Inferior parietal cortex (tissue), 1 donor: ENCODE measurements at regions not wholly inside any gene's neighbourhood (a gene's known extent, or its start where the extent isn't known, plus 50 kb on each side); places are given as distances from the start of the nearest gene placed in this dataset.
"Not testable (repeated sequence)": the region's sequence is repeated elsewhere in the genome, so short reads cannot be mapped to it uniquely, and the experiment has no call there.

Experiments used
- DNase-seq: peaks from one replicate; pipeline ENCODE4 v3.0.0-alpha.2; 2016; ENCODE audit errors: extremely low spot score

DNA sequence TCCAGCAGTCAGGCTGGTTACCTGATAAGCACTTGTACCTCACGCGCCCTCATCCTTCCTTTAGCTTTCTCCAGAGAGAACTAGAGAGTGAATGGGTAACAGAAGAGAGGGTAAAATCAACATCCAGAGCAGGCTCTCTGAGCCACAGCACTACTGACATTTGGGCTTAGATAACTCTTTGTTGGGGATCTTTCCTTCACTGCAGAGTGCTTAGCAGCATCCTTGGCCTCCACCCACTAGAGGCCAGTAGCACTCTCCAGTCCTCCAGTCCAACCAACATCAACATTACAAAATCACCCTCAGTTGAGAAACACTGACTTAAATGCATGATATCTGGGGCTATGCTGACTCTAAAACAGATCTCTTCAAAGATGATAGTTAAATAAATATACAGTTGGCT lies 220.7 kb downstream of the TACR3 start:
- peak; percentile 4 for DNase-seq

DNA sequence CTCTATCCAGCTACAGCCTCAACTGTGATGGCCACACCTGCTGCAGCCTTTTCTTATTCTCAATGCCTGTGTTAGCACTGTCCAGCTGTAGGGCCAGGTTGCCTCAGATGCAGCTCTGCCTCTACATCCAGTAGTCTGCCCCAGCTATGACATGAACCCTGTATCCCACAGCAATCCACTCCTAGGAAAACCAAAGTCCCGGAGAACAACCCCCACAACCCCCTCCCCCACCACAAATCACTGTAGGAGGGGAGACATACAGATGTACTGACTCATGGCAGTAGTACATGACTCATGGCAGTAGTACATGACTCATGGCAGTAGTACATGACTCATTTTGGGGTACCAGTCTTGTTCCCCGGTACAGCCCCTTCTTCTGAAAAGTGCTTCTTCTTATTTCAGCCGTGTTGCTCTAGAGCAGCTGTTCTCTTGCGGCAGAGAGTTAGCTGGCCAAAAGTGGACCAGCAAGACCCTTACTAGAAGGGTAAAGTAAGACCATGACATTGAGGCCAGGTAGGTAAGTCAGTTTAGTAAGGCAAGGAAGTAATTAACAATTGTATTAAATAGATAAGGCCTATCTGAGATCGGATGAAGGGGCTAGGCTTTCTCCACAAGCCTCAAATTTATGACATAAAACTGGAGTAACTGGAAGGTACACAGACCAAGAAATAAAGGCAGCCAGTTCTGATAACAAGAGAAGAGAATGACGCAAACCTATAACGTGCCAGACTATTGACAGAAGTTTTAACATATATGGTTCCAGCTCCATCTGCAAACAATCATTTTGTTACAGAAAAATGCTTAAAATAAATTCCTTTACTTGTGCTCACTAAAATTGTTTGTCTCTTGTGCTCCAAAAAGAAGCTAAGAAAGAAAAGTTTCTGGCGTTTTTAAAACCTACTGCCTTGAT lies 221.4 kb downstream of the TACR3 start:
- peak; percentile 5 for DNase-seq

GRCh38 chr4:103497692-103498091 lies 222.1 kb downstream of the TACR3 start:
- DNase-seq, result no peak

GRCh38 chr4:103496800-103497199 lies 223.0 kb downstream of the TACR3 start:
- no peak for DNase-seq

DNA sequence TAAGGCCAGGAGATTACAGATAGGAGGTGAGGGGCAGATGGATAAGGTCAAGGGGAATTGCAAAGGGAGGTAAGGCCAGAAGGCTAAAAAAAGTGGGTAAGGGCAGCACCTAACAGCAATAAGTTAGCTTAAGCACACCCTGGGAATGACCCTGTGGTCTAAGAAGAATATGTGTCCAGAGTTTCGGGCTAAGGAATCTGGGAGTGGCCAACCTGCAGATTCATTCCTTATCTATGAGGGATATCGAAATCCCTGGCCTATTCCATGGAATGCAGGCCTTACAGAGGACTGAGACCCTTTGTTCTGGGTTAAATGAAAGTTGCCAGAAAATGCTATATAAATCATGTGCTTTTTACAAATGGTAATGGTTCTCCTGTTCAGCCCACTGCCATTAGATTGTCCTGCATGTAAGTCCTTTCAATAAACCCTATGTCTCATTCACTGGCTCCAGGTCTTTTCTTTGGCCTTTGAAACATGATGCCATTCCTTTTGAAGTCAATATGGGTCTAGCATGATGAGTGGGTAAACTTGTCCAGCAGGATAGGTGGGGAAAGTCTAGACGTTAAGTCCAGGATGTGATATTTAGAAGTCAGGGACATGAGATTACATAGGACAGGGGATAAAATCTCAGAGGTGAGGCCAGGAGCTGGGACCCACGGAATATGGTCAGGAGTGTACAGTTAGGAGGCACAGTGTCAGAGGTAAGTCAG lies 226.2 kb downstream of the TACR3 start:
- no peak for DNase-seq

GRCh38 chr4:103485296-103485695 lies 234.5 kb downstream of the TACR3 start:
- not testable (repeated sequence) for DNase-seq

DNA sequence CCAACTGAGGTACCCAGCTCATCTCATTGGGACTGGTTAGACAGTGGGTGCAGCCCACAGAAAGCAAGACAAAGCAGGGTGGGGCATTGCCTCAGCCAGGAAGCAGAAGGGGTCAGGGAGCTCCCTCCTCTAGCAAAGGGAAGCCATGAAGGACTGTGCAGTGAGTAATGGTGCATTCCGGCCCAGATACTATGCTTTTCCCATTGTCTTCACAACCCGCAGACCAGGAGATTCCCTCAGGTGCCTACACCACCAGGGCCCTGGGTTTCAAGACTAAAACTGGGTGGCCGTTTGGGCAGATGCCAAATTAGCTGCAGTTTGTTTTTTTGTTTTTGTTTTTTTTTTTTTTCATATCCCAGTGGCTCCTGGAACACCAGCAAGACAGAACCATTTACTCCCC lies 235.3 kb downstream of the TACR3 start:
- no peak for DNase-seq

- no peak for DNase-seq
These were observed 236.9 kb downstream of the TACR3 start for GRCh38 chr4:103482893-103483292.

DNA sequence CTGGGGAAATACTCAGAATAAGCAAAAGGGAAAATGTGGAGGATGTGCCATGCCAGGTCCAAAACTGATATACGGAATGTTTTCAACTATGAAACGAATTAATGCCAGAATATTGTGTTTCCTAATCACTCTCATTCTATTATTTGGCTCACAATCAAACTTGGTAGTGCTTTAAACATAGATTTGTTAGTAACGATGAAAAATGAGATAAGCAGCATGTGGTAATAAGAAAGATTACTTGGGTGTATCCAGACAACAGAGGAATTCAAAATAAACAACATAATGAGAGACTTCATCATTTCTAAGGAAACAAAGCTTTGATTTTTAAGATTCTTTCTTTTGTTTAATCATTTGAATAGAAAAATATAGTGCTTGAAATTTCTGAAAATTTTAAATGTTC lies 237.3 kb downstream of the TACR3 start:
- DNase-seq, result no peak

DNA sequence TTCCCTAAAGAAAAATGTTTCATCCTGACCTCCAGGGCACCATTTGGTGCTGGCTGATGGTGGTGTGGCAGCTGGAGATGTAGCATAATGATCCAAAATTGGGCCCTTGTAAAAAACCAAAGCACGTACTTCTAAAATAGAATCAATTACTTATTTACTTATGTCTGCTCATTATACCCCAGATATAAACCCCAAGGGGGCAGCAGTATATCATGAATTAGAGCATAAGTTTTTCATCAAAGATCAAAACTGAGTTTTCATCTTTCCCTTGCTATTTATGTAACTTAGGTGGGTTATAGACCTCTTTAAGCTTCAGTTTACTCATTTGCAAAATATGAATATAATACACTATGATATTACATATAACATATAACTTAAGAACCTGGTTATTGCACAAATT lies 241.1 kb downstream of the TACR3 start:
- no peak for DNase-seq

GRCh38 chr4:103478210-103478609 lies 241.6 kb downstream of the TACR3 start:
- DNase-seq, result no peak

GRCh38 chr4:103457566-103457965 lies 259.4 kb upstream of the CENPE start:
- no peak for DNase-seq

- DNase-seq, result no peak
These were observed 253.2 kb upstream of the CENPE start for GRCh38 chr4:103451341-103451740.

GRCh38 chr4:103450693-103451092 lies 252.6 kb upstream of the CENPE start:
- DNase-seq, result no peak

GRCh38 chr4:103449296-103450023 lies 251.3 kb upstream of the CENPE start:
- DNase-seq, result no peak

GRCh38 chr4:103445377-103445776 lies 247.2 kb upstream of the CENPE start:
- DNase-seq, result no peak

DNA sequence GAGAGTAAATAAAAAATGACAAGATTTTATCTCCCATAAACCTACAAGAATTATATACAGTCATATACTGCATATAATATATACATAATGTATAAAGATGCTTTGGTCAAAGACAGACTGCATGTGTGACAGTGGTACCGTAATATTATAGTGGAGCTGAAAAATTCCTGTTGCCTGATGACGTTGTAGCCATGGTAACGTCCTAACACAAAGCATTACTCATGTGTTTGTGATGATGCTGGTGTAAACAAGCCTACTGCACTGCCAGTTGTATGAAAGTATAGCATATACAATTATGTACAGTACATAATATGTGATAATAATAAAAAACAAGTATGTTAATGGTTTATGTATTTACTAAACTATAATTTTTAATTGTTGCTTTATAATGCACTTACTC lies 245.2 kb upstream of the CENPE start:
- DNase-seq, result no peak

GRCh38 chr4:103429283-103429682 lies 231.1 kb upstream of the CENPE start:
- no peak for DNase-seq

DNA sequence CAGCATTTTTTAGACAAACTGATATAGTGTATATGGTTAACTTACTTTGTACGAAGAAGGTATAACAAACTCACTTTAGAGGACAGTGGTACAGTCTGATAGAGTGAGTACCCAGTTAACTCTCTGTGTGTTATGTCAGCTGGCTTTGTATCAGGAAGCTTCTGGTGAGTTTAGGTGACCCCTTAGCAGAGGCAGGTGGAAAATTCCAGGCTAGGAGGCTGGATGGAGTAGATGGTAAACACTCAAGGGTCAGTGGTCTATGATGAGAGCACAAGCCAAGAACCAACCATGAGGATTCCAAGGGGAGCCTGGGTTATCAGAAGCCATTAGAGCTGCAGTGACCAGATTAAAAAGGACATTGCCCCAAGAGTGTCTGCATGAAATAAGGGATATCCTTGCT lies 227.3 kb upstream of the CENPE start:
- no peak for DNase-seq

- no peak for DNase-seq
These were observed 226.7 kb upstream of the CENPE start for GRCh38 chr4:103424853-103425252.

GRCh38 chr4:103423261-103423660 lies 225.1 kb upstream of the CENPE start:
- no peak for DNase-seq

DNA sequence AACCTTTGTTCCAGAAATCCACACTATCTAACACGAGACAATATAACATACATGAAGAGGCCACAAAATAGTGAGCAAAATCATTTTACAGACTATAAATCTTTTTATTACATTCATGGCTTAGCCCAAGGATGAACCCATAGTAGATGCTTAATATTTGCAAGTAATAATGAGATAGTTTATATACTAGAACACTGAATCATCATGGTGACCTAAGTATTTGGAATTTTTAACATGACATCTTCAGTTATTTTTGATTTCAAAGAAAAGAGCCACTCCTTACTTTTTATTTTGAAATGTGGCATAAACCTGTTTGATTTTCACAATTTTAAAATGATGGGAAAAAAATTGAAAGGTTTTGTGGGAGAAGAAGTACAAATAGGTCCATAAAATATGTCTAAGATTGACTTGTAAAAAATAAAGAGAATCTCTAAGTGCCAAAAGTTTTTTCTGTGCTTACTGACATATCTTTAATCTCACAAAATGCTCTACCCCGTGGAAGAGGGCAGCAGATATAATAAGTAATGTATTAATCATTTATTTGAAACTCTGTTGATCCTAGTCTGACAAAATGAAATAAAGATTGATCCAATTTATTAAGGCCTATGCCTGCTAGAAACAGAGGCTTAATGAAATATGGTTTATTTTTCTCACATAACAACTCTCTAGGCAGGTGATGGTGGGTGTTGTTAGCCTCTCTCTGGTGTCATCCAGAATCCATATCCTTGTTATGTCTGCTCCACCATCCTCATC lies 224.5 kb upstream of the CENPE start:
- DNase-seq, result no peak
